ENCODE measurements at regions not wholly inside any gene's neighbourhood (a gene's known extent, or its start where the extent isn't known, plus 50 kb on each side); places are given as distances from the start of the nearest gene placed in this dataset.
"Not testable (repeated sequence)": the region's sequence is repeated elsewhere in the genome, so short reads cannot be mapped to it uniquely, and the experiment has no call there.

GRCh38 chr7:136371409-136371808, 394.2 kb upstream of the MTPN start:
- not testable (repeated sequence) for TF ChIP-seq CTCF (IDR thresholded peaks at IDR 0.05); POLR2AphosphoS5 (IDR thresholded peaks at IDR 0.05; ENCODE audit: low read depth, low read length); TCF7L2 (IDR thresholded peaks at IDR 0.05; ENCODE audit: low read depth, low read length); SIN3A (IDR thresholded peaks at IDR 0.05; ENCODE audit: borderline replicate concordance, insufficient read depth, low read depth, low read length)
- TF ChIP-seq, protein P1, sequence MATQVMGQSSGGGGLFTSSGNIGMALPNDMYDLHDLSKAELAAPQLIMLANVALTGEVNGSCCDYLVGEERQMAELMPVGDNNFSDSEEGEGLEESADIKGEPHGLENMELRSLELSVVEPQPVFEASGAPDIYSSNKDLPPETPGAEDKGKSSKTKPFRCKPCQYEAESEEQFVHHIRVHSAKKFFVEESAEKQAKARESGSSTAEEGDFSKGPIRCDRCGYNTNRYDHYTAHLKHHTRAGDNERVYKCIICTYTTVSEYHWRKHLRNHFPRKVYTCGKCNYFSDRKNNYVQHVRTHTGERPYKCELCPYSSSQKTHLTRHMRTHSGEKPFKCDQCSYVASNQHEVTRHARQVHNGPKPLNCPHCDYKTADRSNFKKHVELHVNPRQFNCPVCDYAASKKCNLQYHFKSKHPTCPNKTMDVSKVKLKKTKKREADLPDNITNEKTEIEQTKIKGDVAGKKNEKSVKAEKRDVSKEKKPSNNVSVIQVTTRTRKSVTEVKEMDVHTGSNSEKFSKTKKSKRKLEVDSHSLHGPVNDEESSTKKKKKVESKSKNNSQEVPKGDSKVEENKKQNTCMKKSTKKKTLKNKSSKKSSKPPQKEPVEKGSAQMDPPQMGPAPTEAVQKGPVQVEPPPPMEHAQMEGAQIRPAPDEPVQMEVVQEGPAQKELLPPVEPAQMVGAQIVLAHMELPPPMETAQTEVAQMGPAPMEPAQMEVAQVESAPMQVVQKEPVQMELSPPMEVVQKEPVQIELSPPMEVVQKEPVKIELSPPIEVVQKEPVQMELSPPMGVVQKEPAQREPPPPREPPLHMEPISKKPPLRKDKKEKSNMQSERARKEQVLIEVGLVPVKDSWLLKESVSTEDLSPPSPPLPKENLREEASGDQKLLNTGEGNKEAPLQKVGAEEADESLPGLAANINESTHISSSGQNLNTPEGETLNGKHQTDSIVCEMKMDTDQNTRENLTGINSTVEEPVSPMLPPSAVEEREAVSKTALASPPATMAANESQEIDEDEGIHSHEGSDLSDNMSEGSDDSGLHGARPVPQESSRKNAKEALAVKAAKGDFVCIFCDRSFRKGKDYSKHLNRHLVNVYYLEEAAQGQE (IDR thresholded peaks at IDR 0.05; ENCODE audit: insufficient read depth in 1 of 2, low read depth in 2 of 2, low read length in 1 of 2), result not testable (repeated sequence)

Measured in Panc1 (cell line).